B cell (primary cell): ENCODE measurements at regions not wholly inside any gene's neighbourhood (a gene's known extent, or its start where the extent isn't known, plus 50 kb on each side); places are given as distances from the start of the nearest gene placed in this dataset.

Experiments
- CTCF ChIP-seq: fragments of 200-600 bp; IDR thresholded peaks from one replicate; pipeline ENCODE4 v1.8.0; 2022; ENCODE audit warnings: antibody characterized with exemption, mild to moderate bottlenecking
- EZH2 ChIP-seq: IDR thresholded peaks from 2 replicates; pipeline ENCODE4 v1.6.1; 2012; ENCODE audit warnings: borderline replicate concordance, low read depth, mild to moderate bottlenecking, moderate library complexity, low read length; ENCODE audit not compliant: insufficient read depth, poor library complexity, severe bottlenecking

- TF ChIP-seq CTCF = no peak
- TF ChIP-seq EZH2 = no peak
These were observed 760.3 kb downstream of the NOVA1 start for GRCh38 chr14:25837551-25837965.
